ENCODE measurements at regions not wholly inside any gene's neighbourhood (a gene's known extent, or its start where the extent isn't known, plus 50 kb on each side); places are given as distances from the start of the nearest gene placed in this dataset.

- no peak for DNase-seq
Measured at GRCh38 chr2:129769185-129769991, 210.1 kb upstream of the RAB6C start.

DNA sequence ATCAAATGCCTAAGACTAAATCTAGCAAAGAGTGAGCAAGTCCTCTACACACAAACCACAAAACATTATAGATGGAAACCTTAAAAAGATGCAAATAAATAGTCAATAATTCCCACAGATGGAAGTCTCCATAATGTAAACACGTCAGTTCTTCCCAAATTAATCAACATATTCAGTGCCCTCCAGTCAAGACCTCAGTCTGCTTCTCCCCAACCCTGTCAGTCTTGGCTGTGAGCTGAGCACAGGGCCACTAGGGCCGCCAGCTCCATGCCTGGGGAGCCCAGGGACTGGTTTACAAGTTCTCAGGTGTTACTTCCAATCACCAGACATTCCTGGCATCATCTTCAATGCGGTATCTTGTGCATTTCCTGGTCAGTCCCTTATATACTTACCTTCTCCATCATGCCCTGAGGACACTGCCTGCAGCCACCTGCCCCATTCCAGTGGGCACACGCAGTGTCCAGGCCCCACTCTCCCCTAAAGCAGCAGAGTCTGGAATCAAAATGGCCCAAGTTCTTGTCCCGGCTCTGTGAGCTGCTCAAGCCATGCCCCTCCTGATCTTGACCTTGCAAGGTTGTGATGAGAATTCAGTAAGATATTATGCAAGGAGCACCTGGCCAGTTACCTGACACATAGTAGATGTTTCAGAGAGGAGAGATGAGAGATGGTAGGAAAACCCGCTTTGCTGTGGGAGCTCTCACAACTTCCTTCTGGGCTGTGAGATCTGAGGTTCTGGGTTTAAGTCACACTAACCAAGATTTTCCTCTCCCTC, 207.9 kb upstream of the RAB6C start:
- no peak for DNase-seq

- no peak for DNase-seq
Measured at GRCh38 chr2:129772190-129772579, 207.3 kb upstream of the RAB6C start.

DNA sequence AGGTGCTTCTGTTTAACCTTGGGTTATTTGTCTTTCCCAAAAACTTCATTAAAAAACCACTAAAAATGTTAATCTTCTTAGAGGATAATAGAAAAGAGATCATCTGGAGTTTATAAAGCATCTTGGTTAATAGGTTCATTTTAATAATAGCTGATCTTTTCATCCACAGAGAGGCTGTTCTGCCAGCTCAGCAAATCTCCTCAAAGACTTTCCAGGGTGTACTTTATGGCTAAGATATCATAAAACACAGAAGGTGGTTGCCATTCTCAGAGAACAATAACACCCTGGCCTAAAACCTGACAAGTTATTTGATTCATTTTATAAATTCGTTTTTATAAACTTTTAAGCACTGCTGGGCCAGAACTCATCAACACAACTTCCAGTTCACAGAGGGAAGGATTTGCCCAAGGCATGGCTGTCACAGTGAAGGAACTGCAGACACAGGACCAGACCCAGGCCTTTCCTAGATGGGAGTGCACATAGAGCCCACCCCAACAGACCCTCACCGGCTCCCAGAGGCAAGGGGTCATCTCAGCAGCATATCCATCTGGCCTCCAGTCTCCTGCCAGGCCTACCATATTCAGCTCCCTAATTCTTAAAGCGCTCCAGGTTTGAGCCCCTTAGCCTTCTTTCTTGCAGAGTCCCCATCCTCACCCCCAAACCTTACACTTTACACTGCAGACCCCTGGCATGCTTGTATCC, 203.4 kb upstream of the RAB6C start:
- no peak for DNase-seq

- no peak for DNase-seq
Measured at GRCh38 chr2:129777146-129777545, 202.3 kb upstream of the RAB6C start.

DNA sequence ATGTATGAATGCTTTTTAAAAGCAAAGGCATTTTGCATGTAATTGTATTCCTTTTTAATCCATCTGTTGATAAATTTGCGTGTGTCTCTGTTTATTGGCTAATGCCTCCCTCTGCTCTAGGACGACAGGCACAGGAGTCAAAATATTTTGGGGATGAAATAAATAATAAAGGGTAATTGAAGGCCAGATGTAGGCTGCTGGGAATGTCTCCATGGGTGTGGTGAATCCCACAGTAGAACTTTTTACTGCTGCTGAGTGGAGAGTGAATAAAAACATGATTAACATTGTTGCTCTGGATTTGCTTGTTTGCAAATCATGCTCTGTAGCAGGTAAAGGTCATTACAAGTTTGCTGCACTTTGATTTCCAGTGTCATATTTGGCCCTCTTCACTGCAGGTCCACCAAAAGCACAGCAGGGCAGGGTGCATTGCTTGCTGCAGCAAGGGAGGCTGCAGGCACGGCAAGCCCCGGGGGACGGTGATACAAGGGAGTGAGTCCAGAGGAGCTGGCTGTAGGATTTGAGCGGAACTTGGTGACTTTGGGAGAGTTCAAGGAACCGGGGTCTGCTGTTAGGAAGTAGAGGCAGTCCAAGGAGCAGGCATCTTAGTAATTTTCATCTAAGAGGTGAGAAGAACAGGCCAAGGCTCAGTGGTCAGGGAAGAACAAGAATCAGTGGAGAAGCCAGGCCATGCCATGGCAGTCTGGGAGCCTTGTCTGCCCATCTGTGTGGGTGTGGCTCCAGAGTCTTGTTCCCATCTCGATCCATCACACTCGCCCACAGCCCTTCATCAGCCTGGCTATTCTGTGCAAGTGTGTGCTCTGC, 201.5 kb upstream of the RAB6C start:
- no peak for DNase-seq

DNA sequence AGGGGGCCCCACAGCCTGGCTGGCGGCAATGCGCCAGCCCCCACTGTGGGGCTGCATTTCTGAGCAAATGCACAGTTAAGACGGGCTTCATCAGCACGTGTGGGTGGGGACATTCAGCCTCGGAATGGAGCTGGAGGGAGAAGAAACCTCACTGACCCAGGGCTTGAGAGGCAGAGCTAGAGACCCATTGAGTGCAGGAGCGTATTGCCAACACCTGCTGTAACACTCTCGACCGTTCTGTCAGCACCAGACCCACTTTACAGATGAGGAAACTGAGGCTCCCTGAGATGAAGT, 200.9 kb upstream of the RAB6C start:
- DNase-seq, result no peak

DNA sequence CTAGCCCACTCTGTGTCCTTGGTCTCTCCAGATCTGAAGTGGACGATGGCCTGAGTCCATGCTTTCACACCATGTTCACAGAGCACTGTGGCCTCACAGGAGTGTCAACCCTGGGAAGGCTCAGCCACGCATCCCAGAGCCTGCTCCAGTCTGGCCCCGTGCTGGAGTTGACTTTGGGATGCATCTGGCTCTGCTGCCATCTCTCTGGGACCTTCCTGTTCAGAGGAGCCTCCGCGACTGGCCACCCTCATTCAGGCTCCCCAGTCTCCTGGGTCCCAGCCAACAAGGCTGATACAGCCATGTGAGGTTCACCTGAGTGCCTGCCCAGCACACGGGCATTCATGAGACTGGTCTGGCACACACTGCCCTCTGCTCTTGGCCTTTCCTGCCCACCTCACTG, 199.7 kb upstream of the RAB6C start:
- no peak for DNase-seq

GRCh38 chr2:129780316-129781270, 198.9 kb upstream of the RAB6C start:
- no peak for DNase-seq

DNA sequence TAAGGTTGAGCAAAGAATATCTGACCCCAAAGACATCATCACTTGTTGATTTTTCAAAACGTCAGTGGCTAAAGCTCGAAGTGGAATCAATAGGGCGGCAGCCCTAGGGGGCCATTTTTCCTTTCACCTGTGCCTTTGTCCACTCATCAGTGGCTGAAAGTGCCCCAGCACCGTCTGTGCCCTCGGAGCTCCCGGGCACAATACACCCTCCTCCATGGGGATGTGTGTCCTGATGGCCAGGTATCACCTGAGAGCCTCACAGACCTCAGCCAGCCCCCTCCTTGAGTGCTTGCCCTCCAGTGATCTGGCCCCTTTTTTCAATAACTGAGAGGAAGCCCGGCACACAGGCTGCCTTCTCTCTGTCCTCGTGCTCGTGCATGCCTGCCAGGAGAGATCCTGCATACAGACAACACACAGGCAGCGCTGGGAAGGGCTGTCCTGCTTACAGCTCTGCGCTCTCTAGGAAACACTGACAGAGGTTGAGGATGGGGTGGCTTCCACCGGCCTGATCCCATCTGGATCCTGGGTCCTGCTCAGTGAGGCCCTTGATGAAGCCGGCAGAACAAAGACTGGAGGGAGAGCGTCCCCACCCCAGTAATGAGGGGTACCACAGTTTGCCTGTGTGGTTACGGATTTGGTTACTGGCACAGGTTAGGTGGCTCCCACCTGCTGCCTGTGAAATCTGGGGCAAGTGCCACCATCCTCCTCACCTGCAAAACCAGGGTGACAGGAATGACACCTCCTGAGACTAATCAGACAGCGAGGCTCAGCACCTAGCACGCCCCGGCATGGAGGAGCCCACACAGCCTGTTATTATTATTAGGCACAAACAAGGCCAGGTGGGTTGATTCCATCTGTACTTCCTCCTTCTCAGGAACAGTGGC, 197.5 kb upstream of the RAB6C start:
- DNase-seq, result no peak

- no peak for DNase-seq
Measured at GRCh38 chr2:129782633-129782990, 196.9 kb upstream of the RAB6C start.

DNA sequence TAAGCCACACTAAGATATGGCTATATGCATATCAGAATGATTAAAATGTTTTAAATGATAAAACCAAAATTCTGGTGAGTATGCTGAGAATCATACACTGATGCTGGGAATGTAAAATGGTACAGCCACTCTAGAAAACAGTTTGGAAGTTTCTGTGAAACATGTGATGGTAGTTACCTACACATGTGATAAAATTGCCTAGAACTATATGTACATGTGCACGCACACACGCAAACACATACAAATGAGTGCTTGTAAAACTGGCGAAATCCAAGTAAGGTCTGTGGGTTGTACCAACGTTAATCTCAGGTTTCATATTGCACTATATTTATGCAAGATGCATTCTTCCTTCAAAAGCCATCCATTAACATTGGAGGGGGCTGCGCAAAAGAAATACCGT, 195.0 kb upstream of the RAB6C start:
- no peak for DNase-seq

DNA sequence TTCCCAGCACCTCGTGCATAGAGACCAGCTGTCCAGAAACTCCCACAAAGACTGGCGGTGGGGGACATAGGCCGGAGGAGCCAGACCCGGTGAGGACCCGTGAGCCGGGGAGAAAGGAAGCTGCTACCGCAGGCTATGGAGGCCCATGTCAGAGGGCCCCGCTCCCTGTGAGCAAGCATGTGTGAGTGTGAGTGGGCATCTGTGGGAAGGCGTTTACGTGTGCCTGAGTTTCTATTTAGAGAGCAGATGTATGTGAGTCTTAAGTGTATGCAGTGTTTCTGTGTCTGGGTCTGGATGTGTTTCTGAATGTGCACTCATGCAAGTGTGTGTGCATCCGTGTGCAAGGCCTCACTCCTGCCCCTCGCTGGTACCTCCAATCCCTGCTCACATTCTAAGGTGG, 187.8 kb upstream of the RAB6C start:
- no peak for DNase-seq

DNA sequence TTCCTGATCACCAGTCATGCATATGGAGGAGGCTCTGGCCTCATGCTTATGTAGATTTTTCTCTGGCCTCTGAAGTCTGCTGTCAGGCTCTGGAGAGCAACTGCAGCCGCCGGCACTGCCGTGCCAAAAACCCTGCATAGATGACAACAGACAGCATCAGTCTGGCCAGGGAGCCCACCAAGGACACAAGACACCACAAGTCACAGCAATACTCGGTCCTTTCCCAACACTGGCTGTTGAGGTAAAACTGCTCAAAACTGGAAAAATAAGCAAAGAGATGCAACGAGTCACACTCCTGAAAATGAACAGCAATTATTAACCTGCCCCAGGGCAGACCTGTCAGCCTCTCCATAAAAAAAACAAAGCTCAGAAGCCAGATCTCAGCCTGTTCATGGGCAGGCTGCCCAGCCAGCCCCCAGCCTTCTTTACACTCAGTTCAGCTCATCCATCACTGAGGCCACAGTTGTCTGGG, 186.0 kb upstream of the RAB6C start:
- no peak for DNase-seq

- DNase-seq, result no peak
Measured at GRCh38 chr2:129794116-129794515, 185.3 kb upstream of the RAB6C start.

DNA sequence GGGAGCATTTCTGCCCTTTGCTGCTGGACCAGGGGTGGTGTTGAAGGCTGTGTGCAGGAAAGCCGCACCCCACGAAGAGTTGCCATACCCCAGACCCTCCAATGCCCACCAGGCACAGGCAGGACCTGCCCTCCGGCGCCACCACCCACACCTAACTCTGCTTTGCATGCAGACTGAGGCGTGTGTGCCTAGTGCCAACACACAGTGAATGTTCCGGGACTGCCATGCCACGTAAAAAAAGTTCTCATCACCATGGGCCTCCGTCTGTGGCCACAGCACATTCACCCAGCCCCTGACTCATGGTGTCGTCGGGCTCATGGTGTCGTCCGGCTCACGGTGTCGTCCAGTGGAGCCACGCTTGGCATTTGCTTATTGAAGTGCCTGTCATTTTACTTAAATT, 184.9 kb upstream of the RAB6C start:
- DNase-seq, result no peak

GRCh38 chr2:129796225-129796624, 183.2 kb upstream of the RAB6C start:
- DNase-seq, result no peak

- DNase-seq, result no peak
Measured at GRCh38 chr2:129796801-129797488, 182.5 kb upstream of the RAB6C start.

- DNase-seq, result no peak
Measured at GRCh38 chr2:129797489-129798300, 181.8 kb upstream of the RAB6C start.
